ENCODE measurements at regions not wholly inside any gene's neighbourhood (a gene's known extent, or its start where the extent isn't known, plus 50 kb on each side); places are given as distances from the start of the nearest gene placed in this dataset.

GRCh38 chr5:67816456-67816855 is 399.1 kb upstream of the PIK3R1 start:
- no peak for TF ChIP-seq EZH2 (IDR thresholded peaks at IDR 0.05; ENCODE audit: borderline replicate concordance)
- TF ChIP-seq, protein P1, sequence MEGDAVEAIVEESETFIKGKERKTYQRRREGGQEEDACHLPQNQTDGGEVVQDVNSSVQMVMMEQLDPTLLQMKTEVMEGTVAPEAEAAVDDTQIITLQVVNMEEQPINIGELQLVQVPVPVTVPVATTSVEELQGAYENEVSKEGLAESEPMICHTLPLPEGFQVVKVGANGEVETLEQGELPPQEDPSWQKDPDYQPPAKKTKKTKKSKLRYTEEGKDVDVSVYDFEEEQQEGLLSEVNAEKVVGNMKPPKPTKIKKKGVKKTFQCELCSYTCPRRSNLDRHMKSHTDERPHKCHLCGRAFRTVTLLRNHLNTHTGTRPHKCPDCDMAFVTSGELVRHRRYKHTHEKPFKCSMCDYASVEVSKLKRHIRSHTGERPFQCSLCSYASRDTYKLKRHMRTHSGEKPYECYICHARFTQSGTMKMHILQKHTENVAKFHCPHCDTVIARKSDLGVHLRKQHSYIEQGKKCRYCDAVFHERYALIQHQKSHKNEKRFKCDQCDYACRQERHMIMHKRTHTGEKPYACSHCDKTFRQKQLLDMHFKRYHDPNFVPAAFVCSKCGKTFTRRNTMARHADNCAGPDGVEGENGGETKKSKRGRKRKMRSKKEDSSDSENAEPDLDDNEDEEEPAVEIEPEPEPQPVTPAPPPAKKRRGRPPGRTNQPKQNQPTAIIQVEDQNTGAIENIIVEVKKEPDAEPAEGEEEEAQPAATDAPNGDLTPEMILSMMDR (IDR thresholded peaks at IDR 0.05; ENCODE audit: poor library complexity), result no peak

Data from hepatocyte (in vitro differentiated cells).